WTC11 (cell line): ENCODE measurements at regions not wholly inside any gene's neighbourhood (a gene's known extent, or its start where the extent isn't known, plus 50 kb on each side); places are given as distances from the start of the nearest gene placed in this dataset.

Source experiments
- ARID4B ChIP-seq: sonication (generic); formaldehyde crosslinking; IDR thresholded peaks from 2 replicates; pipeline ENCODE4 v1.8.0; 2023; ENCODE audit warnings: missing genetic modification reagents, mild to moderate bottlenecking, borderline replicate concordance
- CTCF ChIP-seq: fragments of 200-600 bp; IDR thresholded peaks from 2 replicates; pipeline ENCODE4 v1.8.0; 2022; ENCODE audit warnings: antibody characterized with exemption
- E2F1 ChIP-seq: sonication (generic); formaldehyde crosslinking; IDR thresholded peaks from 2 replicates; pipeline ENCODE4 v1.8.0; 2022; ENCODE audit warnings: mild to moderate bottlenecking, missing genetic modification reagents
- E2F4 ChIP-seq: sonication (generic); formaldehyde crosslinking; IDR thresholded peaks from 2 replicates; pipeline ENCODE4 v1.8.1; 2022; ENCODE audit warnings: low read depth, mild to moderate bottlenecking, moderate library complexity, missing genetic modification reagents, borderline replicate concordance
- ESRRA ChIP-seq: sonication (generic); formaldehyde crosslinking; IDR thresholded peaks from 2 replicates; pipeline ENCODE4 v1.8.1; 2022; ENCODE audit warnings: mild to moderate bottlenecking, missing genetic modification reagents, borderline replicate concordance
- JUN ChIP-seq: sonication (generic); formaldehyde crosslinking; IDR thresholded peaks from 2 replicates; pipeline ENCODE4 v1.8.0; 2023; ENCODE audit warnings: mild to moderate bottlenecking, missing genetic modification reagents
- SMAD3 ChIP-seq: sonication (generic); formaldehyde crosslinking; IDR thresholded peaks from 2 replicates; pipeline ENCODE4 v1.8.0; 2022; ENCODE audit warnings: missing genetic modification reagents, mild to moderate bottlenecking, borderline replicate concordance
- ZNF219 ChIP-seq: sonication (generic); formaldehyde crosslinking; IDR thresholded peaks from 2 replicates; pipeline ENCODE4 v1.8.0; 2023; ENCODE audit warnings: missing genetic modification reagents, mild to moderate bottlenecking, borderline replicate concordance

GRCh38 chr18:61019338-61020301 lies 313.6 kb upstream of the CDH20 start:
- TF ChIP-seq ESRRA (no peak), ZNF219 (no peak), E2F4 (CRISPR knock-in tag) (no peak), ARID4B (CRISPR knock-in tag) (no peak), CTCF (no peak), SMAD3 (CRISPR knock-in tag) (no peak), E2F1 (CRISPR knock-in tag) (no peak), JUN (no peak)
